HCT116 (cell line): ENCODE measurements at regions not wholly inside any gene's neighbourhood (a gene's known extent, or its start where the extent isn't known, plus 50 kb on each side); places are given as distances from the start of the nearest gene placed in this dataset.
"Not testable (repeated sequence)": the region's sequence is repeated elsewhere in the genome, so short reads cannot be mapped to it uniquely, and the experiment has no call there.

Source experiments
- ATF3 ChIP-seq: IDR thresholded peaks from 2 replicates; pipeline ENCODE4 v1.6.1; 2012
- CTCF ChIP-seq, 3 experiments: fragments of 200-600 bp in 1 of 3; sonication (generic) in 1 of 3; IDR thresholded peaks in 2 of 3; conservative IDR thresholded peaks in 1 of 3; 2 replicates each; pipeline ENCODE4 v1.5.1; 2012 to 2017; ENCODE audit warnings: low read depth in 2 of 3, low read length in 2 of 3, antibody characterized with exemption in 1 of 3, borderline replicate concordance in 1 of 3, control low read depth in 1 of 3, mild to moderate bottlenecking in 1 of 3, mixed read lengths in 1 of 3, mixed run types in 1 of 3, moderate library complexity in 1 of 3; ENCODE audit not compliant: insufficient read depth in 1 of 3
- ELF1 ChIP-seq: IDR thresholded peaks from 2 replicates; pipeline ENCODE4 v1.6.1; 2012; ENCODE audit warnings: low read depth, borderline replicate concordance
- EZH2 ChIP-seq: fragments of 200-600 bp; sonication (generic); IDR thresholded peaks from 2 replicates; pipeline ENCODE4 v1.6.1; 2017; ENCODE audit warnings: antibody characterized with exemption, mixed run types
- EZH2phosphoT487 ChIP-seq: fragments of 200-600 bp; IDR thresholded peaks from 2 replicates; pipeline ENCODE4 v1.6.1; 2018; ENCODE audit warnings: antibody characterized with exemption, borderline replicate concordance
- MAX ChIP-seq: IDR thresholded peaks from 2 replicates; pipeline ENCODE4 v1.6.1; 2012
- POLR2A ChIP-seq: IDR thresholded peaks from 2 replicates; pipeline ENCODE4 v1.7.0; 2011; ENCODE audit warnings: borderline replicate concordance; ENCODE audit not compliant: insufficient read depth, insufficient read length; ENCODE audit errors: extremely low read depth
- POLR2AphosphoS5 ChIP-seq: IDR thresholded peaks from 2 replicates; pipeline ENCODE4 v1.6.1; 2011; ENCODE audit warnings: mild to moderate bottlenecking, low read depth, low read length, moderate library complexity
- SRF ChIP-seq: IDR thresholded peaks from 2 replicates; pipeline ENCODE4 v1.6.1; 2012; ENCODE audit warnings: low read depth
- TCF7L2 ChIP-seq: IDR thresholded peaks from 2 replicates; pipeline ENCODE4 v1.7.0; 2011; ENCODE audit warnings: borderline replicate concordance, inconsistent platforms; ENCODE audit not compliant: insufficient read depth, insufficient read length; ENCODE audit errors: extremely low read depth
- YY1 ChIP-seq: IDR thresholded peaks from 2 replicates; pipeline ENCODE4 v1.6.1; 2011; ENCODE audit warnings: low read length, low read depth, moderate library complexity, mild to moderate bottlenecking; ENCODE audit not compliant: insufficient replicate concordance; ENCODE audit errors: extremely low read depth
- ZNF274 ChIP-seq: fragments of 200-500 bp; sonication (Bioruptor generic); IDR thresholded peaks from 2 replicates; pipeline ENCODE4 v1.6.1; 2014; ENCODE audit warnings: mild to moderate bottlenecking, low read depth, low read length, inconsistent platforms

- not testable (repeated sequence) for TF ChIP-seq CTCF (IDR thresholded peaks at IDR 0.05 in 2 of 3, conservative IDR thresholded peaks at IDR 0.05 in 1 of 3; ENCODE audit: borderline replicate concordance in 1 of 3, insufficient read depth in 1 of 3, low read depth in 2 of 3, low read length in 2 of 3); ELF1; POLR2A; EZH2; EZH2phosphoT487; SRF; TCF7L2; MAX; POLR2AphosphoS5; ATF3; YY1; ZNF274
These were observed 65.1 kb upstream of the ZNF717 start for GRCh38 chr3:75850301-75851008.
